ENCODE measurements at regions not wholly inside any gene's neighbourhood (a gene's known extent, or its start where the extent isn't known, plus 50 kb on each side); places are given as distances from the start of the nearest gene placed in this dataset.

- Histone ChIP-seq H3K36me3 (ENCODE audit: control insufficient read depth in 2 of 2, insufficient read depth in 2 of 2, low read length in 1 of 2) (no peaks in the 10 kb centered on the region), H4K20me1 (ENCODE audit: control insufficient read depth, insufficient read depth) (no peaks in the 10 kb centered on the region), H3K27me3 (replicated peaks in 1 of 2; ENCODE audit: control insufficient read depth in 2 of 2, insufficient read depth in 2 of 2, low read length in 1 of 2) (no peaks in the 10 kb centered on the region), H3K9ac (ENCODE audit: control insufficient read depth, insufficient read depth, low read length) (no peak overlapping the region), H2AFZ (ENCODE audit: control insufficient read depth, low read depth, low read length) (no peak overlapping the region), H3K27ac (ENCODE audit: control insufficient read depth, insufficient read depth) (no peak overlapping the region), H3K4me1 (ENCODE audit: control insufficient read depth, insufficient read depth, low read length) (no peaks in the 10 kb centered on the region), H3K4me2 (ENCODE audit: control insufficient read depth, insufficient read depth) (no peak overlapping the region), H3K79me2 (ENCODE audit: control insufficient read depth, insufficient read depth, low read length) (no peaks in the 10 kb centered on the region), H3K4me3 (no peak overlapping the region), H3K9me3 (replicated peaks; ENCODE audit: control insufficient read depth, insufficient read depth, low read length) (no peaks in the 10 kb centered on the region)
- ChIA-PET POLR2A (no interaction called here), RAD21 (ENCODE audit: unreplicated experiment) (no interaction called here), CTCF (no interaction called here), SMC1A (ENCODE audit: uncharacterized antibody, unreplicated experiment) (no interaction called here)
- intact Hi-C loops (cut with micrococcal nuclease; ENCODE audit: unreplicated experiment) (no loop called here), in situ Hi-C loops (cut with MboI) (no loop called here)
- no peak for DNase-seq (ENCODE audit: low read depth, low spot score)
- peak; percentile 94 for TF ChIP-seq PBX3 (IDR thresholded peaks at IDR 0.05; ENCODE audit: insufficient replicate concordance, low read depth, low read length)
- TF ChIP-seq POU2F2 (IDR thresholded peaks at IDR 0.05; ENCODE audit: borderline replicate concordance, low read depth, low read length) = peak; percentile 90; the same call in 1 of the 3 replicates
- TF ChIP-seq PKNOX1 (IDR thresholded peaks at IDR 0.05) = peak; percentile 92
- TF ChIP-seq CHD1 (IDR thresholded peaks at IDR 0.05; ENCODE audit: low read depth, low read length) = no peak
- BruUV-seq (replicated peaks) = no TSS peak
- peak; percentile 74 for ATAC-seq
- FAIRE-seq = no peak
- 6% methylated on average over 8 of the region's 9 CpGs for WGBS (ENCODE audit: insufficient coverage, insufficient replicate concordance, low lambda C conversion rate, missing lambda C conversion rate)
These were observed 51.9 kb upstream of the ADORA2B start for GRCh38 chr17:15892731-15893657.

Measured in GM12878 (cell line).